ENCODE measurements at regions not wholly inside any gene's neighbourhood (a gene's known extent, or its start where the extent isn't known, plus 50 kb on each side); places are given as distances from the start of the nearest gene placed in this dataset.

GRCh38 chr4:37541956-37542355 is 144.2 kb downstream of the RELL1 start:
- H3K27ac Mint-ChIP-seq (ENCODE audit: unreplicated experiment), result no peak overlapping the region
- intact Hi-C loops (cut with micrococcal nuclease; ENCODE audit: unreplicated experiment), result loop anchor here (2.0 kb wide), 1 partner anchor 19 kb away; no protein-coding TSS in a partner anchor
- no peak for DNase-seq
- H3K4me3 Mint-ChIP-seq (ENCODE audit: low read depth, unreplicated experiment), result no peak overlapping the region
- no peaks in the 10 kb centered on the region for H3K27me3 Mint-ChIP-seq (ENCODE audit: unreplicated experiment)
- peaks cover 55% of the 10 kb centered on the region for H3K4me1 Mint-ChIP-seq (ENCODE audit: low read depth, unreplicated experiment)
- CTCF ChIA-PET, result interaction anchor here (1.0 kb wide), 1 partner anchor 108 kb away, joined by 4 read pairs; no protein-coding TSS in a partner anchor
- no peaks in the 10 kb centered on the region for H3K9me3 Mint-ChIP-seq (ENCODE audit: low read depth, unreplicated experiment)
- H3K36me3 Mint-ChIP-seq (ENCODE audit: insufficient read depth, unreplicated experiment), result peaks cover 5% of the 10 kb centered on the region
- BruUV-seq (replicated peaks), result no TSS peak
- TF ChIP-seq, protein P1, sequence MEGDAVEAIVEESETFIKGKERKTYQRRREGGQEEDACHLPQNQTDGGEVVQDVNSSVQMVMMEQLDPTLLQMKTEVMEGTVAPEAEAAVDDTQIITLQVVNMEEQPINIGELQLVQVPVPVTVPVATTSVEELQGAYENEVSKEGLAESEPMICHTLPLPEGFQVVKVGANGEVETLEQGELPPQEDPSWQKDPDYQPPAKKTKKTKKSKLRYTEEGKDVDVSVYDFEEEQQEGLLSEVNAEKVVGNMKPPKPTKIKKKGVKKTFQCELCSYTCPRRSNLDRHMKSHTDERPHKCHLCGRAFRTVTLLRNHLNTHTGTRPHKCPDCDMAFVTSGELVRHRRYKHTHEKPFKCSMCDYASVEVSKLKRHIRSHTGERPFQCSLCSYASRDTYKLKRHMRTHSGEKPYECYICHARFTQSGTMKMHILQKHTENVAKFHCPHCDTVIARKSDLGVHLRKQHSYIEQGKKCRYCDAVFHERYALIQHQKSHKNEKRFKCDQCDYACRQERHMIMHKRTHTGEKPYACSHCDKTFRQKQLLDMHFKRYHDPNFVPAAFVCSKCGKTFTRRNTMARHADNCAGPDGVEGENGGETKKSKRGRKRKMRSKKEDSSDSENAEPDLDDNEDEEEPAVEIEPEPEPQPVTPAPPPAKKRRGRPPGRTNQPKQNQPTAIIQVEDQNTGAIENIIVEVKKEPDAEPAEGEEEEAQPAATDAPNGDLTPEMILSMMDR (IDR thresholded peaks at IDR 0.05; ENCODE audit: unreplicated experiment), result no peak

GRCh38 chr4:37540486-37540885 is 145.7 kb downstream of the RELL1 start:
- TF ChIP-seq, protein P1 (IDR thresholded peaks at IDR 0.05; ENCODE audit: unreplicated experiment), result no peak
- CTCF ChIA-PET, result interaction anchor here (0.7 to 1.6 kb wide), 4 partner anchors 12 to 30 kb away, joined by 3 to 4 read pairs (median 3); no protein-coding TSS in a partner anchor
- no TSS peak for BruUV-seq (replicated peaks)
- Mint-ChIP-seq H3K27me3 (ENCODE audit: unreplicated experiment) (no peaks in the 10 kb centered on the region), H3K27ac (ENCODE audit: unreplicated experiment) (peak overlapping the region; percentile 42), H3K9me3 (ENCODE audit: low read depth, unreplicated experiment) (no peaks in the 10 kb centered on the region), H3K4me1 (ENCODE audit: low read depth, unreplicated experiment) (peaks cover 55% of the 10 kb centered on the region), H3K4me3 (ENCODE audit: low read depth, unreplicated experiment) (no peak overlapping the region), H3K36me3 (ENCODE audit: insufficient read depth, unreplicated experiment) (peaks cover 5% of the 10 kb centered on the region)
- peak; percentile 30 for DNase-seq
- intact Hi-C loops (cut with micrococcal nuclease; ENCODE audit: unreplicated experiment), result loop anchor here (2.0 kb wide), 1 partner anchor 20 kb away; no protein-coding TSS in a partner anchor

- intact Hi-C loops (cut with micrococcal nuclease; ENCODE audit: unreplicated experiment), result no loop called here
- no peaks in the 10 kb centered on the region for H3K27me3 Mint-ChIP-seq (ENCODE audit: unreplicated experiment)
- no peaks in the 10 kb centered on the region for H3K9me3 Mint-ChIP-seq (ENCODE audit: low read depth, unreplicated experiment)
- H3K4me1 Mint-ChIP-seq (ENCODE audit: low read depth, unreplicated experiment), result peaks cover 46% of the 10 kb centered on the region
- TF ChIP-seq, protein P1 (IDR thresholded peaks at IDR 0.05; ENCODE audit: unreplicated experiment), result no peak
- DNase-seq, result no peak
- CTCF ChIA-PET, result no interaction called here
- H3K4me3 Mint-ChIP-seq (ENCODE audit: low read depth, unreplicated experiment), result no peak overlapping the region
- H3K36me3 Mint-ChIP-seq (ENCODE audit: insufficient read depth, unreplicated experiment), result peaks cover 5% of the 10 kb centered on the region
- no peak overlapping the region for H3K27ac Mint-ChIP-seq (ENCODE audit: unreplicated experiment)
- BruUV-seq (replicated peaks), result no TSS peak
These were observed 147.2 kb downstream of the RELL1 start for GRCh38 chr4:37538931-37539330.

DNA sequence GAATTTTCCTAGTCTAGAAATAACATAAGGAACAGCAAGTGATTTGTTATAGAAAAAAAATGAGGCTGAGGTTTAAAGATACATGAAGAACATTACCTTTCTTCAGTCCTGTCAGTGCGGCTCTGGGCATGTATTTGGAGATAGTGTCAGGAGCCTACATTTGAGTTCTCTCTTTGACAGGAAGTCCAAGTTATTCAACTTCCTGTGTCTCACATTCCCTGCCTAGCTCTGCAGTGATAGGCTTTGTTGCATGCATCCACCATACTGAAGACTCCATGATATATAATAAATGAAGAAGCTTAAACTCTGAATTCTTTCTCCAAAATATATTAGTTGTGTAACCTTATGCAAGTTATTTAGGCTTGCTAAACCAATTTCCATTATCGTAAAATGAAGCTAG is 148.7 kb downstream of the RELL1 start:
- H3K4me3 Mint-ChIP-seq (ENCODE audit: low read depth, unreplicated experiment), result no peak overlapping the region
- H3K27ac Mint-ChIP-seq (ENCODE audit: unreplicated experiment), result no peak overlapping the region
- no peaks in the 10 kb centered on the region for H3K27me3 Mint-ChIP-seq (ENCODE audit: unreplicated experiment)
- no peaks in the 10 kb centered on the region for H3K9me3 Mint-ChIP-seq (ENCODE audit: low read depth, unreplicated experiment)
- intact Hi-C loops (cut with micrococcal nuclease; ENCODE audit: unreplicated experiment), result no loop called here
- TF ChIP-seq, protein P1 (IDR thresholded peaks at IDR 0.05; ENCODE audit: unreplicated experiment), result no peak
- DNase-seq, result no peak
- peaks cover 5% of the 10 kb centered on the region for H3K36me3 Mint-ChIP-seq (ENCODE audit: insufficient read depth, unreplicated experiment)
- peaks cover 31% of the 10 kb centered on the region for H3K4me1 Mint-ChIP-seq (ENCODE audit: low read depth, unreplicated experiment)
- BruUV-seq (replicated peaks), result no TSS peak
- CTCF ChIA-PET, result no interaction called here
